Activated CD8-positive, alpha-beta T cell treated with anti-CD3 and anti-CD28 coated beads, Interleukin-2, amount 10 ng/mL, durations not matched to agents 7 days and 5 days (primary cell): ENCODE measurements at regions not wholly inside any gene's neighbourhood (a gene's known extent, or its start where the extent isn't known, plus 50 kb on each side); places are given as distances from the start of the nearest gene placed in this dataset.

Source experiments
- ATAC-seq: fragments of 150-1000 bp; cut with Tn5 transposase; one replicate; pipeline ENCODE4 v1.10.0; 2021; ENCODE audit warnings: moderate library complexity
- CTCF ChIA-PET: fragments of 350-600 bp; sonication (Branson Sonifier 250); formaldehyde crosslinking; loops from one replicate; lab custom pipeline; 2021; ENCODE audit warnings: antibody characterized with exemption; lab: Charles Lee
- POLR2A ChIA-PET: fragments of 350-600 bp; sonication (Branson Sonifier 250); formaldehyde crosslinking; loops from one replicate; lab custom pipeline; 2021; ENCODE audit warnings: antibody characterized with exemption; lab: Charles Lee
- DNase-seq: peaks from one replicate; pipeline ENCODE4 v3.0.0-alpha.2; 2020
- H3K27ac Mint-ChIP-seq: one replicate; pipeline ENCODE4 v1.8.0; 2021; ENCODE audit warnings: mild to moderate bottlenecking, mixed read lengths
- H3K27me3 Mint-ChIP-seq: one replicate; pipeline ENCODE4 v1.8.0; 2021; ENCODE audit warnings: low read depth, mixed read lengths
- H3K36me3 Mint-ChIP-seq: one replicate; pipeline ENCODE4 v1.8.0; 2021; ENCODE audit warnings: low read depth, mixed read lengths
- H3K4me1 Mint-ChIP-seq: one replicate; pipeline ENCODE4 v1.8.0; 2021; ENCODE audit warnings: low read depth, mixed read lengths
- H3K4me3 Mint-ChIP-seq: one replicate; pipeline ENCODE4 v1.8.0; 2021; ENCODE audit warnings: mild to moderate bottlenecking, mixed read lengths
- H3K9me3 Mint-ChIP-seq: one replicate; pipeline ENCODE4 v1.8.0; 2022; ENCODE audit warnings: mixed read lengths; ENCODE audit not compliant: insufficient read depth

- H3K27ac Mint-ChIP-seq: peak overlapping the region; percentile 81
- no peak for DNase-seq
- ChIA-PET POLR2A (interaction anchor here (0.9 to 4.1 kb wide), 7 partner anchors 15 to 403 kb away, joined by 3 to 14 read pairs (median 5); no protein-coding TSS in a partner anchor), CTCF (interaction anchor here (1.2 to 1.3 kb wide), 2 partner anchors 12 to 89 kb away, joined by 3 to 4 read pairs; no protein-coding TSS in a partner anchor)
- no peaks in the 10 kb centered on the region for H3K36me3 Mint-ChIP-seq
- peak overlapping the region; percentile 64 for H3K4me3 Mint-ChIP-seq
- ATAC-seq: no peak
- no peaks in the 10 kb centered on the region for H3K27me3 Mint-ChIP-seq
- peaks cover 30% of the 10 kb centered on the region for H3K4me1 Mint-ChIP-seq
- no peaks in the 10 kb centered on the region for H3K9me3 Mint-ChIP-seq
Measured at GRCh38 chrX:40177489-40177888, 79.7 kb upstream of the BCOR start.

- H3K4me3 Mint-ChIP-seq: peak overlapping the region; percentile 64
- H3K27me3 Mint-ChIP-seq: no peaks in the 10 kb centered on the region
- POLR2A ChIA-PET: interaction anchor here (0.5 to 4.1 kb wide), 15 partner anchors 10 to 402 kb away, joined by 3 to 14 read pairs (median 4); partner anchors contain the start of gene BCOR
- CTCF ChIA-PET: interaction anchor here (0.9 to 1.3 kb wide), 3 partner anchors 11 to 291 kb away, joined by 3 to 4 read pairs (median 3); no protein-coding TSS in a partner anchor
- peaks cover 30% of the 10 kb centered on the region for H3K4me1 Mint-ChIP-seq
- no peaks in the 10 kb centered on the region for H3K36me3 Mint-ChIP-seq
- no peak for DNase-seq
- H3K9me3 Mint-ChIP-seq: no peaks in the 10 kb centered on the region
- peak overlapping the region; percentile 81 for H3K27ac Mint-ChIP-seq
- no peak for ATAC-seq
Measured at GRCh38 chrX:40177117-40177430, 79.3 kb upstream of the BCOR start.

GRCh38 chrX:40176351-40177116 lies 78.8 kb upstream of the BCOR start:
- H3K27me3 Mint-ChIP-seq: no peaks in the 10 kb centered on the region
- no peaks in the 10 kb centered on the region for H3K36me3 Mint-ChIP-seq
- ChIA-PET POLR2A (interaction anchor here (0.5 to 4.1 kb wide), 14 partner anchors 10 to 402 kb away, joined by 3 to 14 read pairs (median 4); partner anchors contain the start of gene BCOR), CTCF (interaction anchor here (0.9 to 1.3 kb wide), 3 partner anchors 11 to 292 kb away, joined by 3 to 4 read pairs (median 3); no protein-coding TSS in a partner anchor)
- ATAC-seq (peak; percentile 43), DNase-seq (peak; percentile 75)
- H3K4me1 Mint-ChIP-seq: peaks cover 31% of the 10 kb centered on the region
- no peaks in the 10 kb centered on the region for H3K9me3 Mint-ChIP-seq
- H3K4me3 Mint-ChIP-seq: peak overlapping the region; percentile 78
- H3K27ac Mint-ChIP-seq: peak overlapping the region; percentile 81

GRCh38 chrX:40175511-40176350 lies 78.0 kb upstream of the BCOR start:
- peak overlapping the region; percentile 96 for H3K27ac Mint-ChIP-seq
- ATAC-seq (peak; percentile 40), DNase-seq (peak; percentile 79)
- H3K4me3 Mint-ChIP-seq: peak overlapping the region; percentile 78
- peaks cover 39% of the 10 kb centered on the region for H3K4me1 Mint-ChIP-seq
- ChIA-PET CTCF (no interaction called here), POLR2A (interaction anchor here (1.0 to 4.1 kb wide), 10 partner anchors 9 to 320 kb away, joined by 3 to 14 read pairs (median 4); partner anchors contain the start of gene BCOR)
- H3K36me3 Mint-ChIP-seq: no peaks in the 10 kb centered on the region
- H3K9me3 Mint-ChIP-seq: no peaks in the 10 kb centered on the region
- no peaks in the 10 kb centered on the region for H3K27me3 Mint-ChIP-seq

GRCh38 chrX:40174854-40175510 lies 77.2 kb upstream of the BCOR start:
- no peaks in the 10 kb centered on the region for H3K9me3 Mint-ChIP-seq
- CTCF ChIA-PET: no interaction called here
- POLR2A ChIA-PET: interaction anchor here (1.0 to 4.1 kb wide), 4 partner anchors 8 to 77 kb away, joined by 3 to 14 read pairs (median 8); partner anchors contain the start of gene BCOR
- H3K27me3 Mint-ChIP-seq: no peaks in the 10 kb centered on the region
- H3K36me3 Mint-ChIP-seq: no peaks in the 10 kb centered on the region
- ATAC-seq (peak; percentile 8), DNase-seq (no peak)
- peak overlapping the region; percentile 78 for H3K4me3 Mint-ChIP-seq
- peak overlapping the region; percentile 96 for H3K27ac Mint-ChIP-seq
- H3K4me1 Mint-ChIP-seq: peaks cover 43% of the 10 kb centered on the region

- no peaks in the 10 kb centered on the region for H3K9me3 Mint-ChIP-seq
- no peaks in the 10 kb centered on the region for H3K36me3 Mint-ChIP-seq
- peak; percentile 6 for ATAC-seq
- H3K4me3 Mint-ChIP-seq: peak overlapping the region; percentile 78
- H3K27me3 Mint-ChIP-seq: no peaks in the 10 kb centered on the region
- H3K27ac Mint-ChIP-seq: peak overlapping the region; percentile 94
- DNase-seq: peak; percentile 66
- CTCF ChIA-PET: no interaction called here
- POLR2A ChIA-PET: interaction anchor here (1.0 to 4.1 kb wide), 3 partner anchors 21 to 77 kb away, joined by 3 to 14 read pairs (median 4); partner anchors contain the start of gene BCOR
- H3K4me1 Mint-ChIP-seq: peaks cover 45% of the 10 kb centered on the region
Measured at GRCh38 chrX:40174001-40174853, 76.5 kb upstream of the BCOR start.

GRCh38 chrX:40173143-40174000 lies 75.6 kb upstream of the BCOR start:
- peak overlapping the region; percentile 78 for H3K4me3 Mint-ChIP-seq
- peak overlapping the region; percentile 94 for H3K27ac Mint-ChIP-seq
- no peaks in the 10 kb centered on the region for H3K36me3 Mint-ChIP-seq
- peaks cover 49% of the 10 kb centered on the region for H3K4me1 Mint-ChIP-seq
- H3K27me3 Mint-ChIP-seq: no peaks in the 10 kb centered on the region
- DNase-seq: no peak
- H3K9me3 Mint-ChIP-seq: no peaks in the 10 kb centered on the region
- ChIA-PET POLR2A (interaction anchor here (0.7 to 7.6 kb wide), 3 partner anchors 16 to 80 kb away, joined by 3 to 73 read pairs (median 4); partner anchors contain the start of gene BCOR), CTCF (no interaction called here)
- no peak for ATAC-seq

GRCh38 chrX:40172401-40173142 lies 74.8 kb upstream of the BCOR start:
- Mint-ChIP-seq H3K9me3 (no peaks in the 10 kb centered on the region), H3K4me3 (peak overlapping the region; percentile 78), H3K36me3 (no peaks in the 10 kb centered on the region), H3K27me3 (no peaks in the 10 kb centered on the region), H3K4me1 (peaks cover 56% of the 10 kb centered on the region), H3K27ac (peak overlapping the region; percentile 96)
- ATAC-seq (no peak), DNase-seq (no peak)
- ChIA-PET POLR2A (interaction anchor here (0.7 to 7.6 kb wide), 3 partner anchors 15 to 79 kb away, joined by 3 to 73 read pairs (median 4); partner anchors contain the start of gene BCOR), CTCF (no interaction called here)
